ENCODE measurements at regions not wholly inside any gene's neighbourhood (a gene's known extent, or its start where the extent isn't known, plus 50 kb on each side); places are given as distances from the start of the nearest gene placed in this dataset.
"Not testable (repeated sequence)": the region's sequence is repeated elsewhere in the genome, so short reads cannot be mapped to it uniquely, and the experiment has no call there.

- TF ChIP-seq USF2 (IDR thresholded peaks at IDR 0.05; ENCODE audit: low read depth, low read length), result no peak
- no peak for TF ChIP-seq USF2 (CRISPR knock-in tag; IDR thresholded peaks at IDR 0.05; ENCODE audit: borderline replicate concordance)
- TF ChIP-seq HNF4A (CRISPR knock-in tag; IDR thresholded peaks at IDR 0.05), result no peak
- no peak for TF ChIP-seq BRCA1 (CRISPR knock-in tag; IDR thresholded peaks at IDR 0.05)
Measured at GRCh38 chr10:30691639-30692015, 62.1 kb upstream of the LYZL2 start (continued).

- peaks cover 0 to 25% of the 10 kb centered on the region in 2 experiments; a peak in 1 of 5 replicates for H3K27me3 ChIP-seq (ENCODE audit: control insufficient read depth in 1 of 2, insufficient read depth in 2 of 2, low read length in 2 of 2)
- H3K27ac ChIP-seq (ENCODE audit: extremely low read length, insufficient read depth, low read length); POLR2A ChIA-PET; CTCF ChIA-PET (ENCODE audit: low intra/inter-chr PET ratio, low total read pairs); H3K36me3 ChIP-seq (replicated peaks in 1 of 2; ENCODE audit: control insufficient read depth in 1 of 2, insufficient read depth in 2 of 2, low read length in 2 of 2); H2AFZ ChIP-seq (ENCODE audit: low read length); ATAC-seq; H3K9me3 ChIP-seq (ENCODE audit: low read length); H3K9ac ChIP-seq (ENCODE audit: insufficient read depth, low read depth, low read length); H4K20me1 ChIP-seq (ENCODE audit: insufficient read depth, low read length); DNase-seq (ENCODE audit: low spot score); H3K4me3 ChIP-seq (replicated peaks in 1 of 3; ENCODE audit: insufficient read depth in 1 of 3, low read depth in 2 of 3, low read length in 3 of 3); intact Hi-C loops (cut with micrococcal nuclease; ENCODE audit: unreplicated experiment); H3K79me2 ChIP-seq (ENCODE audit: insufficient read depth, low read length); BruUV-seq (replicated peaks); H3K4me1 ChIP-seq (ENCODE audit: insufficient read depth, low read length); in situ Hi-C loops (cut with HindIII; ENCODE audit: extremely low pct_ligation_motif_present, low pct_unique_long_range_greater_than_20kb); H3K4me2 ChIP-seq (ENCODE audit: low read depth, low read length); FAIRE-seq; TF ChIP-seq CREB1, ATF7 (CRISPR knock-in tag; IDR thresholded peaks at IDR 0.05): not testable (repeated sequence)
- TF ChIP-seq CREB1 (IDR thresholded peaks at IDR 0.05), result peak; percentile 36; the same call in 1 of the 2 replicates
- TF ChIP-seq ATF7 (IDR thresholded peaks at IDR 0.05), result peak; percentile 17; the same call in 1 of the 2 replicates
- WGBS (ENCODE audit: low lambda C conversion rate), result 66% methylated on average over 24 of the region's 24 CpGs
Measured at GRCh38 chr10:30690948-30691638, 61.5 kb upstream of the LYZL2 start.

All from HepG2 (cell line).